ENCODE measurements at regions not wholly inside any gene's neighbourhood (a gene's known extent, or its start where the extent isn't known, plus 50 kb on each side); places are given as distances from the start of the nearest gene placed in this dataset.

- TF ChIP-seq ZNF488 (tag by site-specific recombination; IDR thresholded peaks at IDR 0.05) (no peak), ZNF837 (tag by site-specific recombination; IDR thresholded peaks at IDR 0.05) (no peak), ZSCAN16 (tag by site-specific recombination; IDR thresholded peaks at IDR 0.05) (no peak), OSR2 (tag by site-specific recombination; IDR thresholded peaks at IDR 0.05) (no peak)
These were observed 150.2 kb upstream of the UNC5B start (continued) for GRCh38 chr10:71062156-71062555.

- Histone ChIP-seq H3K4me3 (ENCODE audit: low read depth, low read length) (no peak overlapping the region), H3K9me3 (ENCODE audit: control insufficient read depth, insufficient read depth, low read depth, low read length) (no peaks in the 10 kb centered on the region), H3K36me3 (ENCODE audit: control insufficient read depth in 2 of 2, insufficient read depth in 1 of 2, low read length in 2 of 2) (no peaks in the 10 kb centered on the region), H3K4me1 (ENCODE audit: control insufficient read depth, insufficient read depth, low read length) (no peaks in the 10 kb centered on the region; the same call in 1 of the 2 replicates), H3K27ac (ENCODE audit: extremely low read depth, low read depth, low read length) (no peak overlapping the region)
- TF ChIP-seq ZNF654 (tag by site-specific recombination; IDR thresholded peaks at IDR 0.05; ENCODE audit: low read depth) (no peak), ZNF776 (tag by site-specific recombination; IDR thresholded peaks at IDR 0.05; ENCODE audit: borderline replicate concordance) (no peak), ZFP69B (tag by site-specific recombination; IDR thresholded peaks at IDR 0.05) (no peak), ZNF544 (tag by site-specific recombination; IDR thresholded peaks at IDR 0.05) (no peak), ZNF585B (tag by site-specific recombination; IDR thresholded peaks at IDR 0.05) (no peak), ZNF677 (tag by site-specific recombination; IDR thresholded peaks at IDR 0.05) (no peak), SP3 (tag by site-specific recombination; IDR thresholded peaks at IDR 0.05) (no peak), KLF8 (tag by site-specific recombination; IDR thresholded peaks at IDR 0.05) (no peak), ZNF266 (tag by site-specific recombination; IDR thresholded peaks at IDR 0.05; ENCODE audit: low read depth) (no peak), ZNF670 (tag by site-specific recombination; IDR thresholded peaks at IDR 0.05; ENCODE audit: low read depth) (no peak), ZNF510 (tag by site-specific recombination; IDR thresholded peaks at IDR 0.05; ENCODE audit: insufficient replicate concordance) (no peak), ZNF610 (tag by site-specific recombination; IDR thresholded peaks at IDR 0.05; ENCODE audit: borderline replicate concordance) (no peak), ZNF701 (tag by site-specific recombination; IDR thresholded peaks at IDR 0.05) (no peak), ZNF768 (tag by site-specific recombination; IDR thresholded peaks at IDR 0.05) (no peak), ZBTB8A (tag by site-specific recombination; IDR thresholded peaks at IDR 0.05) (no peak)
- TF ChIP-seq, protein P1, sequence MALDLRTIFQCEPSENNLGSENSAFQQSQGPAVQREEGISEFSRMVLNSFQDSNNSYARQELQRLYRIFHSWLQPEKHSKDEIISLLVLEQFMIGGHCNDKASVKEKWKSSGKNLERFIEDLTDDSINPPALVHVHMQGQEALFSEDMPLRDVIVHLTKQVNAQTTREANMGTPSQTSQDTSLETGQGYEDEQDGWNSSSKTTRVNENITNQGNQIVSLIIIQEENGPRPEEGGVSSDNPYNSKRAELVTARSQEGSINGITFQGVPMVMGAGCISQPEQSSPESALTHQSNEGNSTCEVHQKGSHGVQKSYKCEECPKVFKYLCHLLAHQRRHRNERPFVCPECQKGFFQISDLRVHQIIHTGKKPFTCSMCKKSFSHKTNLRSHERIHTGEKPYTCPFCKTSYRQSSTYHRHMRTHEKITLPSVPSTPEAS (tag by site-specific recombination; IDR thresholded peaks at IDR 0.05): no peak
- TF ChIP-seq, protein P2, sequence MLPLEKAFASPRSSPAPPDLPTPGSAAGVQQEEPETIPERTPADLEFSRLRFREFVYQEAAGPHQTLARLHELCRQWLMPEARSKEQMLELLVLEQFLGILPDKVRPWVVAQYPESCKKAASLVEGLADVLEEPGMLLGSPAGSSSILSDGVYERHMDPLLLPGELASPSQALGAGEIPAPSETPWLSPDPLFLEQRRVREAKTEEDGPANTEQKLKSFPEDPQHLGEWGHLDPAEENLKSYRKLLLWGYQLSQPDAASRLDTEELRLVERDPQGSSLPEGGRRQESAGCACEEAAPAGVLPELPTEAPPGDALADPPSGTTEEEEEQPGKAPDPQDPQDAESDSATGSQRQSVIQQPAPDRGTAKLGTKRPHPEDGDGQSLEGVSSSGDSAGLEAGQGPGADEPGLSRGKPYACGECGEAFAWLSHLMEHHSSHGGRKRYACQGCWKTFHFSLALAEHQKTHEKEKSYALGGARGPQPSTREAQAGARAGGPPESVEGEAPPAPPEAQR (tag by site-specific recombination; IDR thresholded peaks at IDR 0.05): no peak
- TF ChIP-seq, protein P3, sequence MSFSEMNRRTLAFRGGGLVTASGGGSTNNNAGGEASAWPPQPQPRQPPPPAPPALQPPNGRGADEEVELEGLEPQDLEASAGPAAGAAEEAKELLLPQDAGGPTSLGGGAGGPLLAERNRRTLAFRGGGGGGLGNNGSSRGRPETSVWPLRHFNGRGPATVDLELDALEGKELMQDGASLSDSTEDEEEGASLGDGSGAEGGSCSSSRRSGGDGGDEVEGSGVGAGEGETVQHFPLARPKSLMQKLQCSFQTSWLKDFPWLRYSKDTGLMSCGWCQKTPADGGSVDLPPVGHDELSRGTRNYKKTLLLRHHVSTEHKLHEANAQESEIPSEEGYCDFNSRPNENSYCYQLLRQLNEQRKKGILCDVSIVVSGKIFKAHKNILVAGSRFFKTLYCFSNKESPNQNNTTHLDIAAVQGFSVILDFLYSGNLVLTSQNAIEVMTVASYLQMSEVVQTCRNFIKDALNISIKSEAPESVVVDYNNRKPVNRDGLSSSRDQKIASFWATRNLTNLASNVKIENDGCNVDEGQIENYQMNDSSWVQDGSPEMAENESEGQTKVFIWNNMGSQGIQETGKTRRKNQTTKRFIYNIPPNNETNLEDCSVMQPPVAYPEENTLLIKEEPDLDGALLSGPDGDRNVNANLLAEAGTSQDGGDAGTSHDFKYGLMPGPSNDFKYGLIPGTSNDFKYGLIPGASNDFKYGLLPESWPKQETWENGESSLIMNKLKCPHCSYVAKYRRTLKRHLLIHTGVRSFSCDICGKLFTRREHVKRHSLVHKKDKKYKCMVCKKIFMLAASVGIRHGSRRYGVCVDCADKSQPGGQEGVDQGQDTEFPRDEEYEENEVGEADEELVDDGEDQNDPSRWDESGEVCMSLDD (tag by site-specific recombination; IDR thresholded peaks at IDR 0.05): no peak
- TF ChIP-seq, protein P4, sequence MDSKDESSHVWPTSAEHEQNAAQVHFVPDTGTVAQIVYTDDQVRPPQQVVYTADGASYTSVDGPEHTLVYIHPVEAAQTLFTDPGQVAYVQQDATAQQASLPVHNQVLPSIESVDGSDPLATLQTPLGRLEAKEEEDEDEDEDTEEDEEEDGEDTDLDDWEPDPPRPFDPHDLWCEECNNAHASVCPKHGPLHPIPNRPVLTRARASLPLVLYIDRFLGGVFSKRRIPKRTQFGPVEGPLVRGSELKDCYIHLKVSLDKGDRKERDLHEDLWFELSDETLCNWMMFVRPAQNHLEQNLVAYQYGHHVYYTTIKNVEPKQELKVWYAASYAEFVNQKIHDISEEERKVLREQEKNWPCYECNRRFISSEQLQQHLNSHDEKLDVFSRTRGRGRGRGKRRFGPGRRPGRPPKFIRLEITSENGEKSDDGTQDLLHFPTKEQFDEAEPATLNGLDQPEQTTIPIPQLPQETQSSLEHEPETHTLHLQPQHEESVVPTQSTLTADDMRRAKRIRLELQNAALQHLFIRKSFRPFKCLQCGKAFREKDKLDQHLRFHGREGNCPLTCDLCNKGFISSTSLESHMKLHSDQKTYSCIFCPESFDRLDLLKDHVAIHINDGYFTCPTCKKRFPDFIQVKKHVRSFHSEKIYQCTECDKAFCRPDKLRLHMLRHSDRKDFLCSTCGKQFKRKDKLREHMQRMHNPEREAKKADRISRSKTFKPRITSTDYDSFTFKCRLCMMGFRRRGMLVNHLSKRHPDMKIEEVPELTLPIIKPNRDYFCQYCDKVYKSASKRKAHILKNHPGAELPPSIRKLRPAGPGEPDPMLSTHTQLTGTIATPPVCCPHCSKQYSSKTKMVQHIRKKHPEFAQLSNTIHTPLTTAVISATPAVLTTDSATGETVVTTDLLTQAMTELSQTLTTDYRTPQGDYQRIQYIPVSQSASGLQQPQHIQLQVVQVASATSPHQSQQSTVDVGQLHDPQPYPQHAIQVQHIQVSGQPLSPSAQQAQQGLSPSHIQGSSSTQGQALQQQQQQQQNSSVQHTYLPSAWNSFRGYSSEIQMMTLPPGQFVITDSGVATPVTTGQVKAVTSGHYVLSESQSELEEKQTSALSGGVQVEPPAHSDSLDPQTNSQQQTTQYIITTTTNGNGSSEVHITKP (tag by site-specific recombination; IDR thresholded peaks at IDR 0.05): no peak
- TF ChIP-seq, protein P5, sequence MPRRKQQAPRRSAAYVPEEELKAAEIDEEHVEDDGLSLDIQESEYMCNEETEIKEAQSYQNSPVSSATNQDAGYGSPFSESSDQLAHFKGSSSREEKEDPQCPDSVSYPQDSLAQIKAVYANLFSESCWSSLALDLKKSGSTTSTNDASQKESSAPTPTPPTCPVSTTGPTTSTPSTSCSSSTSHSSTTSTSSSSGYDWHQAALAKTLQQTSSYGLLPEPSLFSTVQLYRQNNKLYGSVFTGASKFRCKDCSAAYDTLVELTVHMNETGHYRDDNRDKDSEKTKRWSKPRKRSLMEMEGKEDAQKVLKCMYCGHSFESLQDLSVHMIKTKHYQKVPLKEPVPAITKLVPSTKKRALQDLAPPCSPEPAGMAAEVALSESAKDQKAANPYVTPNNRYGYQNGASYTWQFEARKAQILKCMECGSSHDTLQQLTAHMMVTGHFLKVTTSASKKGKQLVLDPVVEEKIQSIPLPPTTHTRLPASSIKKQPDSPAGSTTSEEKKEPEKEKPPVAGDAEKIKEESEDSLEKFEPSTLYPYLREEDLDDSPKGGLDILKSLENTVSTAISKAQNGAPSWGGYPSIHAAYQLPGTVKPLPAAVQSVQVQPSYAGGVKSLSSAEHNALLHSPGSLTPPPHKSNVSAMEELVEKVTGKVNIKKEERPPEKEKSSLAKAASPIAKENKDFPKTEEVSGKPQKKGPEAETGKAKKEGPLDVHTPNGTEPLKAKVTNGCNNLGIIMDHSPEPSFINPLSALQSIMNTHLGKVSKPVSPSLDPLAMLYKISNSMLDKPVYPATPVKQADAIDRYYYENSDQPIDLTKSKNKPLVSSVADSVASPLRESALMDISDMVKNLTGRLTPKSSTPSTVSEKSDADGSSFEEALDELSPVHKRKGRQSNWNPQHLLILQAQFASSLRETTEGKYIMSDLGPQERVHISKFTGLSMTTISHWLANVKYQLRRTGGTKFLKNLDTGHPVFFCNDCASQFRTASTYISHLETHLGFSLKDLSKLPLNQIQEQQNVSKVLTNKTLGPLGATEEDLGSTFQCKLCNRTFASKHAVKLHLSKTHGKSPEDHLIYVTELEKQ (tag by site-specific recombination; IDR thresholded peaks at IDR 0.05; ENCODE audit: borderline replicate concordance): no peak
- POLR2A ChIA-PET: no interaction called here
- CTCF ChIA-PET: interaction anchor here (0.6 to 2.0 kb wide), 5 partner anchors 16 to 832 kb away, joined by 3 to 7 read pairs (median 3); no protein-coding TSS in a partner anchor
These were observed 149.0 kb upstream of the UNC5B start for GRCh38 chr10:71063401-71063800.

Measured in HEK293 (cell line).